Lower leg skin (tissue), 3 donors: ENCODE measurements at regions not wholly inside any gene's neighbourhood (a gene's known extent, or its start where the extent isn't known, plus 50 kb on each side); places are given as distances from the start of the nearest gene placed in this dataset.

ENCODE experiments used
- CTCF ChIP-seq, 3 donors: fragments of 450-650 bp; IDR thresholded peaks; one replicate each; pipeline ENCODE4 v1.5.1; 2016; ENCODE audit warnings: antibody characterized with exemption in 3 of 3, mild to moderate bottlenecking in 3 of 3, moderate library complexity in 2 of 3
- POLR2A ChIP-seq, 2 donors: fragments of 450-650 bp; IDR thresholded peaks; one replicate each; pipeline ENCODE4 v1.6.1; 2016 to 2017; ENCODE audit warnings: antibody characterized with exemption in 2 of 2, mild to moderate bottlenecking in 1 of 2, moderate library complexity in 1 of 2

- no peak for TF ChIP-seq CTCF (IDR thresholded peaks at IDR 0.05)
- no peak for TF ChIP-seq POLR2A (IDR thresholded peaks at IDR 0.05)
Observed at GRCh38 chr4:133581996-133582619, 433.0 kb downstream of the PCDH10 start.
